SK-N-SH (cell line): ENCODE measurements at regions not wholly inside any gene's neighbourhood (a gene's known extent, or its start where the extent isn't known, plus 50 kb on each side); places are given as distances from the start of the nearest gene placed in this dataset.

Experiments
- CTCF ChIA-PET: fragments of 300-600, 350-600 bp; formaldehyde crosslinking; extraction: SDS; loops from one replicate; lab custom pipeline; 2021; lab: Yijun Ruan, JAX
- POLR2A ChIA-PET: fragments of 350-600 bp; sonication (Branson Sonifier 250); formaldehyde crosslinking; extraction: SDS; loops from one replicate; lab custom pipeline; 2020; ENCODE audit warnings: antibody characterized with exemption, inconsistent platforms; lab: Yijun Ruan, JAX
- DNase-seq: peaks from one replicate; pipeline ENCODE4 v3.0.0; 2012
- H2AFZ ChIP-seq: fragments of 200-600 bp; sonication (generic); 2 replicates; pipeline ENCODE4 v1.8.1; 2016; ENCODE audit warnings: antibody characterized with exemption, mild to moderate bottlenecking, low read depth
- H3F3A ChIP-seq: fragments of 200-600 bp; sonication (generic); replicated peaks from 2 replicates; pipeline ENCODE3; 2016; ENCODE audit warnings: antibody characterized with exemption, mild to moderate bottlenecking; ENCODE audit not compliant: insufficient read depth
- H3K27ac ChIP-seq, 2 experiments: fragments of 200-500 bp in 1 of 2; fragments of 200-600 bp in 1 of 2; sonication (Bioruptor generic) in 1 of 2; sonication (generic), shearing (Covaris generic) in 1 of 2; 2 replicates each; pipeline versions ENCODE4 v1.5.1 to v1.6.1; 2014 to 2016; ENCODE audit warnings: low read depth in 2 of 2, inconsistent platforms in 1 of 2, low read length in 1 of 2, mild to moderate bottlenecking in 1 of 2, mixed read lengths in 1 of 2
- H3K27me3 ChIP-seq: fragments of 200-600 bp; sonication (generic), shearing (Covaris generic); 2 replicates; pipeline ENCODE4 v1.6.1; 2016; ENCODE audit warnings: mixed run types; ENCODE audit not compliant: insufficient read depth
- H3K36me3 ChIP-seq, 2 experiments: fragments of 200-500 bp in 1 of 2; fragments of 200-600 bp in 1 of 2; sonication (Bioruptor generic) in 1 of 2; sonication (generic) in 1 of 2; replicated peaks in 1 of 2; 2 replicates each; pipeline versions ENCODE3 to v1.5.1; 2014 to 2016; ENCODE audit warnings: low read length in 1 of 2, mild to moderate bottlenecking in 1 of 2; ENCODE audit not compliant: insufficient read depth in 2 of 2, control insufficient read depth in 1 of 2
- H3K4me1 ChIP-seq, 2 experiments: fragments of 200-500 bp in 1 of 2; fragments of 200-600 bp in 1 of 2; sonication (Bioruptor generic) in 1 of 2; sonication (generic), shearing (Covaris generic) in 1 of 2; 2 replicates each; pipeline versions ENCODE4 v1.5.1 to v1.6.1; 2014 to 2016; ENCODE audit warnings: low read depth in 1 of 2, low read length in 1 of 2, mixed run types in 1 of 2; ENCODE audit not compliant: insufficient read depth in 2 of 2, control insufficient read depth in 1 of 2
- H3K4me2 ChIP-seq: fragments of 200-600 bp; sonication (generic), shearing (Covaris generic); 2 replicates; pipeline ENCODE4 v1.6.1; 2017; ENCODE audit warnings: mixed run types
- H3K4me3 ChIP-seq, 2 experiments: fragments of 200-500 bp in 1 of 2; fragments of 200-600 bp in 1 of 2; sonication (Bioruptor generic) in 1 of 2; sonication (generic), shearing (Covaris generic) in 1 of 2; 2 replicates each; pipeline versions ENCODE4 v1.5.1 to v1.8.1; 2014 to 2016; ENCODE audit warnings: low read depth in 2 of 2, inconsistent platforms in 1 of 2, low read length in 1 of 2, mild to moderate bottlenecking in 1 of 2, mixed read lengths in 1 of 2, moderate library complexity in 1 of 2
- H3K79me2 ChIP-seq: fragments of 200-600 bp; sonication (generic); 2 replicates; pipeline ENCODE4 v1.8.1; 2017; ENCODE audit warnings: mild to moderate bottlenecking; ENCODE audit not compliant: insufficient read depth
- H3K9ac ChIP-seq: fragments of 200-600 bp; sonication (generic); 2 replicates; pipeline ENCODE4 v1.6.1; 2017; ENCODE audit warnings: mixed run types
- H3K9me2 ChIP-seq: fragments of 200-600 bp; sonication (generic); 2 replicates; pipeline ENCODE4 v1.6.1; 2017; ENCODE audit warnings: mixed run types
- H3K9me3 ChIP-seq: fragments of 200-600 bp; sonication (generic); 2 replicates; pipeline ENCODE4 v1.6.1; 2017; ENCODE audit warnings: mixed run types, mild to moderate bottlenecking, moderate library complexity
- H4K20me1 ChIP-seq: fragments of 200-600 bp; sonication (generic); 2 replicates; pipeline ENCODE4 v1.6.1; 2017; ENCODE audit warnings: mild to moderate bottlenecking, mixed run types; ENCODE audit not compliant: insufficient read depth
- CHD2 ChIP-seq: fragments of 150-350 bp; IDR thresholded peaks from 2 replicates; pipeline ENCODE4 v1.6.1; 2018; ENCODE audit warnings: low read length; ENCODE audit not compliant: partially characterized antibody
- EP300 ChIP-seq, 2 experiments: IDR thresholded peaks; 2 replicates each; pipeline versions ENCODE4 v1.4.0 to v1.6.1; 2012; ENCODE audit warnings: borderline replicate concordance in 1 of 2, low read depth in 1 of 2, low read length in 1 of 2
- FOSL2 ChIP-seq: IDR thresholded peaks from 2 replicates; pipeline ENCODE4 v1.4.0; 2012; ENCODE audit warnings: low read depth, mild to moderate bottlenecking, moderate library complexity, borderline replicate concordance
- FOXJ3 ChIP-seq: sonication (generic); formaldehyde crosslinking; IDR thresholded peaks from 2 replicates; pipeline ENCODE4 v1.5.1; 2020; ENCODE audit warnings: mild to moderate bottlenecking, missing genetic modification reagents
- GABPA ChIP-seq: IDR thresholded peaks from 2 replicates; pipeline ENCODE4 v1.4.0; 2012; ENCODE audit warnings: low read depth, mild to moderate bottlenecking
- GATA2 ChIP-seq: sonication (generic); formaldehyde crosslinking; IDR thresholded peaks from 2 replicates; pipeline ENCODE4 v1.5.0; 2020; ENCODE audit warnings: mild to moderate bottlenecking, missing genetic modification reagents
- JUND ChIP-seq: IDR thresholded peaks from 2 replicates; pipeline ENCODE4 v1.4.0; 2012
- MEF2A ChIP-seq: IDR thresholded peaks from 2 replicates; pipeline ENCODE4 v1.4.0; 2012; ENCODE audit warnings: low read depth, borderline replicate concordance
- MXI1 ChIP-seq: IDR thresholded peaks from 2 replicates; pipeline ENCODE4 v1.6.1; 2012; ENCODE audit warnings: mild to moderate bottlenecking, low read depth, low read length, improper control_type of control experiment
- NFIC ChIP-seq: IDR thresholded peaks from 2 replicates; pipeline ENCODE4 v1.4.0; 2012; ENCODE audit warnings: borderline replicate concordance
- NRF1 ChIP-seq: IDR thresholded peaks from 2 replicates; pipeline ENCODE4 v1.6.1; 2012; ENCODE audit warnings: low read depth, mild to moderate bottlenecking, low read length
- POLR2AphosphoS5 ChIP-seq: IDR thresholded peaks from 2 replicates; pipeline ENCODE4 v1.6.1; 2012; ENCODE audit warnings: low read depth, low read length
- RCOR1 ChIP-seq: fragments of 150-350 bp; IDR thresholded peaks from 2 replicates; pipeline ENCODE4 v1.6.1; 2017; ENCODE audit warnings: antibody characterized with exemption, low read length
- RXRA ChIP-seq: IDR thresholded peaks from 2 replicates; pipeline ENCODE4 v1.4.0; 2012; ENCODE audit warnings: low read depth, mild to moderate bottlenecking, borderline replicate concordance
- TAF1 ChIP-seq: IDR thresholded peaks from 2 replicates; pipeline ENCODE4 v1.6.1; 2012; ENCODE audit warnings: low read depth, mild to moderate bottlenecking, low read length, moderate library complexity, borderline replicate concordance
- TCF12 ChIP-seq: IDR thresholded peaks from 2 replicates; pipeline ENCODE4 v1.4.0; 2012
- USF2 ChIP-seq: fragments of 150-350 bp; IDR thresholded peaks from 2 replicates; pipeline ENCODE4 v1.6.1; 2017; ENCODE audit warnings: antibody characterized with exemption, low read length, low read depth, borderline replicate concordance
- WGBS: methylation state at CpG from one replicate; pipeline ENCODE4 v1.1.6; 2017; ENCODE audit warnings: low lambda C conversion rate; 5-methylcytosine and 5-hydroxymethylcytosine counted together
- TF ChIP-seq, protein P1 (sequence below): fragments of 150-350 bp; IDR thresholded peaks from 2 replicates; pipeline ENCODE4 v1.6.1; 2016; ENCODE audit warnings: mild to moderate bottlenecking, low read depth, low read length
- TF ChIP-seq, protein P2 (sequence below): IDR thresholded peaks from 2 replicates; pipeline ENCODE4 v1.4.0; 2012; ENCODE audit warnings: low read depth, borderline replicate concordance
- TF ChIP-seq, protein P3 (sequence below): IDR thresholded peaks from 2 replicates; pipeline ENCODE4; 2012

DNA sequence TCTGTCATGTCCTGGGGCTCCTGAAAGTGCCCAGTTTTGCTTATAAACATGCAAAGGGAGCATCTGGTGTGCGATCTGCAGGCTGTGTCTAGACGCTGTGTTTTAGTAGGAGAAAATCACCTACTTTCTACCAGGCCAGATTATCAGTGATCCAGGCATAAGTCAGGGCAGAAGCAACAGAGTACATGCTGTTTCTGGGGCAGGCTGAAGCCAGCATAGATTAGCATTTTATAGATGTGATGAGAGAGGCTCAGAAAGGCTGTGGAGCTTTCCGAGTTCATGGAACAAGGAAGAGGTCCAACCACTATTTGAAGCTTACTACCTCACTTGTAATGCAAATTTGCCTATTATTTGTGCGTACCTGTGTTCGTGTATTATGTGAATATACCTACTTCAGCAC lies 1208.4 kb upstream of the TENM4 start:
- 28% methylated on average over 5 of the region's 5 CpGs for WGBS
- no peaks in the 10 kb centered on the region for H3K9me2 ChIP-seq
- H3K27ac ChIP-seq, result no peak overlapping the region
- H3K27me3 ChIP-seq, result no peaks in the 10 kb centered on the region
- H3K4me3 ChIP-seq, result no peak overlapping the region
- peaks cover 0 to 4% of the 10 kb centered on the region in 2 experiments; a peak in 2 of 4 replicates for H3K4me1 ChIP-seq
- CTCF ChIA-PET, result no interaction called here
- H3K9me3 ChIP-seq, result no peaks in the 10 kb centered on the region
- H3K4me2 ChIP-seq, result no peak overlapping the region
- TF ChIP-seq USF2, result no peak
- no peak for TF ChIP-seq MXI1
- TF ChIP-seq NFIC, result no peak
- no peak for TF ChIP-seq JUND
- TF ChIP-seq MEF2A, result no peak
- TF ChIP-seq POLR2AphosphoS5, result no peak
- TF ChIP-seq RXRA, result no peak
- TF ChIP-seq RCOR1, result no peak
- TF ChIP-seq, protein P1, sequence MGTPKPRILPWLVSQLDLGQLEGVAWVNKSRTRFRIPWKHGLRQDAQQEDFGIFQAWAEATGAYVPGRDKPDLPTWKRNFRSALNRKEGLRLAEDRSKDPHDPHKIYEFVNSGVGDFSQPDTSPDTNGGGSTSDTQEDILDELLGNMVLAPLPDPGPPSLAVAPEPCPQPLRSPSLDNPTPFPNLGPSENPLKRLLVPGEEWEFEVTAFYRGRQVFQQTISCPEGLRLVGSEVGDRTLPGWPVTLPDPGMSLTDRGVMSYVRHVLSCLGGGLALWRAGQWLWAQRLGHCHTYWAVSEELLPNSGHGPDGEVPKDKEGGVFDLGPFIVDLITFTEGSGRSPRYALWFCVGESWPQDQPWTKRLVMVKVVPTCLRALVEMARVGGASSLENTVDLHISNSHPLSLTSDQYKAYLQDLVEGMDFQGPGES, result no peak
- TF ChIP-seq GATA2, result no peak
- TF ChIP-seq TCF12, result no peak
- TF ChIP-seq, protein P2, sequence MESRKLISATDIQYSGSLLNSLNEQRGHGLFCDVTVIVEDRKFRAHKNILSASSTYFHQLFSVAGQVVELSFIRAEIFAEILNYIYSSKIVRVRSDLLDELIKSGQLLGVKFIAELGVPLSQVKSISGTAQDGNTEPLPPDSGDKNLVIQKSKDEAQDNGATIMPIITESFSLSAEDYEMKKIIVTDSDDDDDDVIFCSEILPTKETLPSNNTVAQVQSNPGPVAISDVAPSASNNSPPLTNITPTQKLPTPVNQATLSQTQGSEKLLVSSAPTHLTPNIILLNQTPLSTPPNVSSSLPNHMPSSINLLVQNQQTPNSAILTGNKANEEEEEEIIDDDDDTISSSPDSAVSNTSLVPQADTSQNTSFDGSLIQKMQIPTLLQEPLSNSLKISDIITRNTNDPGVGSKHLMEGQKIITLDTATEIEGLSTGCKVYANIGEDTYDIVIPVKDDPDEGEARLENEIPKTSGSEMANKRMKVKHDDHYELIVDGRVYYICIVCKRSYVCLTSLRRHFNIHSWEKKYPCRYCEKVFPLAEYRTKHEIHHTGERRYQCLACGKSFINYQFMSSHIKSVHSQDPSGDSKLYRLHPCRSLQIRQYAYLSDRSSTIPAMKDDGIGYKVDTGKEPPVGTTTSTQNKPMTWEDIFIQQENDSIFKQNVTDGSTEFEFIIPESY, result no peak
- TF ChIP-seq, protein P3, sequence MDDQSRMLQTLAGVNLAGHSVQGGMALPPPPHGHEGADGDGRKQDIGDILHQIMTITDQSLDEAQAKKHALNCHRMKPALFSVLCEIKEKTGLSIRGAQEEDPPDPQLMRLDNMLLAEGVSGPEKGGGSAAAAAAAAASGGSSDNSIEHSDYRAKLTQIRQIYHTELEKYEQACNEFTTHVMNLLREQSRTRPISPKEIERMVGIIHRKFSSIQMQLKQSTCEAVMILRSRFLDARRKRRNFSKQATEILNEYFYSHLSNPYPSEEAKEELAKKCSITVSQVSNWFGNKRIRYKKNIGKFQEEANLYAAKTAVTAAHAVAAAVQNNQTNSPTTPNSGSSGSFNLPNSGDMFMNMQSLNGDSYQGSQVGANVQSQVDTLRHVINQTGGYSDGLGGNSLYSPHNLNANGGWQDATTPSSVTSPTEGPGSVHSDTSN, result no peak
- no peak for TF ChIP-seq CHD2
- no peak for TF ChIP-seq FOSL2
- no peak for TF ChIP-seq FOXJ3 (CRISPR knock-in tag)
- TF ChIP-seq TAF1, result no peak
- no peak for TF ChIP-seq NRF1
- TF ChIP-seq EP300 (IDR thresholded peaks at IDR 0.05; ENCODE audit: borderline replicate concordance in 1 of 2, low read depth in 1 of 2, low read length in 1 of 2), result no peak
- no peak for TF ChIP-seq GABPA
- TF ChIP-seq, all 33 proteins: peak for 0
- Histone ChIP-seq H3K9ac (no peak overlapping the region), H3K36me3 (no peaks in the 10 kb centered on the region), H3K79me2 (no peaks in the 10 kb centered on the region), H2AFZ (no peak overlapping the region), H3F3A (no peaks in the 10 kb centered on the region), H4K20me1 (no peaks in the 10 kb centered on the region)
- POLR2A ChIA-PET, result no interaction called here
- no peak for DNase-seq
